ENCODE measurements at regions not wholly inside any gene's neighbourhood (a gene's known extent, or its start where the extent isn't known, plus 50 kb on each side); places are given as distances from the start of the nearest gene placed in this dataset.
A peak's percentile ranks its signal among the peaks of the same experiment; 100 is the strongest.

- DNase-seq (ENCODE audit: low read depth): no peak
Observed at GRCh38 chr18:45119876-45120275, 439.2 kb downstream of the SETBP1 start.

- DNase-seq (ENCODE audit: low read depth): peak; percentile 5
Observed at GRCh38 chr18:45121146-45121545, 440.5 kb downstream of the SETBP1 start.

GRCh38 chr18:45122506-45122905, 441.8 kb downstream of the SETBP1 start:
- DNase-seq (ENCODE audit: low read depth): peak; percentile 42

GRCh38 chr18:45127405-45127804, 446.7 kb downstream of the SETBP1 start:
- no peak for DNase-seq (ENCODE audit: low read depth)

DNA sequence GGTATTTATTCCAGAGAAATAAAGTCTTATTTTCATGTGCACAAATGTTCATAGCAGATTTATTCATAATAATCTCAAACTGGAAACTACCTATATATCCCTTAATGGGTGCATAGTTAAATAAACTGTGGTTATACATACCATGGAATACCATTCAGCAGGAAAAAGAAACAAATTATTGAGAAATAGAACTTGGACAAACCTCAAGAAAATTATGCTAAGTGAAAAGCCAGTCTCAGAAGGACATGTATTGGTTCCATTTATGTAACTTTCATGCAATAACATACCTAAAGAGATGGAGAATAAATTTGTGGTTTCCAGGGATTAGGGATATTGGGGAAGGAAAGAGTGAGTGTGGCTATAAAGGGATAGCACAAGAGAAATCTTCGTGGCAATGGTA, 452.6 kb downstream of the SETBP1 start:
- no peak for DNase-seq (ENCODE audit: low read depth)

GRCh38 chr18:45136381-45137086, 455.8 kb downstream of the SETBP1 start:
- DNase-seq (ENCODE audit: low read depth): no peak

DNA sequence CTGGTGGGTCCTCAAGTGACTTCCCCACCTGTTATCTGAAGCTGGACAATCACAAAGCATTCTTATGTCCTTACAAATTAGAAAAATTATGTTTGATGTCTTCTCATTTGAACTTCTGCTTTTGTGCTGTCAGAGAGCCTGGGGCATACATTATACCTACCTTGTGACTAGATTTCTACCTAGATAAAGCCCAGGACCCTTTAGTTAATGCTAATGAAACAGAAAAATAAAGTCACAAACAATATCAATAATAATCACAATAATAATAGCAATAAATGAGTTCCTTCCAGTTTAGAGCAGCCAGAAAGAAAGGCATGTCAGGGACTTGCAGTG, 456.4 kb downstream of the SETBP1 start:
- no peak for DNase-seq (ENCODE audit: low read depth)

- no peak for DNase-seq (ENCODE audit: low read depth)
Observed at GRCh38 chr18:45139478-45139877, 458.8 kb downstream of the SETBP1 start.

DNA sequence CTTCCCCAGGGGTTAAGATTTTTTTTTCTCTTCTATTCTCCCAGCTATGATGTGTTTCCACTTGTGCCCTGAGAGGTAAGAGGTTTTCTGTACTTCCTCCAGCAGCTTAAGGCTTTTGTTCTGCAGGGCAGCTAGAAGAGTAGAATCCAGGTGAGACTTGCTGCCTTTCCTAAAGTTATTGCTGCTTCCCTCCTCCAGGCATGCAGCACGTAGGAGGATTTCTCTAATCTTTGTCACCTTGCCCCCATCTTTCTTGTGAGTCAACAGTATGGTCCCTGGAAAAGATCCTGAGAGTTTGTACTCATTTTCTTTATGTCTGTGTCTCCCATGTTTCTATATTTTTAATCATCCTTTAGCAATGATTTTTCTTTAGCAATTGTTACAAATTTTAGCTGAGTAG, 462.2 kb downstream of the SETBP1 start:
- DNase-seq (ENCODE audit: low read depth): no peak

DNA sequence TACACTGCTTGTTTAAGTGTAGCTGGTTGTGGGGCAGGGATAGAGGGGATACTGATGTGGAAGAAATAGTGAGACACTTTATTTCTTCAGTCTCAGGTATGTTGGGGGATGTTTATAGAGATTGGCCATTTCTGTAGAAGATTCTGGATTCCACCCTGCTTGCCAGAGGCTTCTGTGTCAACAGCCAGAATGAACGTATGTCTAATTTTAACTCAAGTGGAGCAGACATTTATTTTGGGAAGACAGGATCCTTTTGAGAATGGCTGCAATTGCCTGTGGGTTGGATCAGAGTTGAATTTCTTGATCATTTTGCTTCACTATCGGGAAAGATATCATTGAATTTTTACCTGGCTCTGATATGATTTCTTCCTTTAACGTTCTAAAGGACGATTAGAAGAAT, 465.6 kb upstream of the SLC14A2 start:
- DNase-seq (ENCODE audit: low read depth): no peak

- no peak for DNase-seq (ENCODE audit: low read depth)
Observed at GRCh38 chr18:45151645-45152044, 463.6 kb upstream of the SLC14A2 start.

GRCh38 chr18:45155526-45155925, 459.8 kb upstream of the SLC14A2 start:
- peak; percentile 62 for DNase-seq (ENCODE audit: low read depth)

DNA sequence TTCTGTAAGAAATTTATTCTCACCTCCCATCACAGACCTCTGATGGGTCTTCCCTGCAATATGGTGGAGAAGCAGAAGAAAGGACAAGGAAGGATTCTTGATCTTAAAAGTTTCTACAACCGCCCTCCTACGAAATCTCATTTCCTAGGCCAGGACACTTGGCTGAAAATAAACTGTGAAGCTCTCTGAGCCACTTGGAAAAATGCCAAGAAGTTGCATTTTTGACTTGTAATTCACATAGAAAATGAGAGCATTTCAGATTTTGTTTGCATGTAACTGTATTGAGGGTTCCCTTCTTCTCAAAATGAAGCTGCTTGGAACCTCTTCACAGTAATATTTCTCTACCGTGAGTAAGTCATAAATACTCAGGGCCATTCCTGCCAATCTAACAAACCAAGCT, 458.3 kb upstream of the SLC14A2 start:
- no peak for DNase-seq (ENCODE audit: low read depth)

GRCh38 chr18:45157576-45157975, 457.7 kb upstream of the SLC14A2 start:
- DNase-seq (ENCODE audit: low read depth): no peak

GRCh38 chr18:45161850-45162249, 453.4 kb upstream of the SLC14A2 start:
- no peak for DNase-seq (ENCODE audit: low read depth)

- no peak for DNase-seq (ENCODE audit: low read depth)
Observed at GRCh38 chr18:45163871-45164270, 451.4 kb upstream of the SLC14A2 start.

DNA sequence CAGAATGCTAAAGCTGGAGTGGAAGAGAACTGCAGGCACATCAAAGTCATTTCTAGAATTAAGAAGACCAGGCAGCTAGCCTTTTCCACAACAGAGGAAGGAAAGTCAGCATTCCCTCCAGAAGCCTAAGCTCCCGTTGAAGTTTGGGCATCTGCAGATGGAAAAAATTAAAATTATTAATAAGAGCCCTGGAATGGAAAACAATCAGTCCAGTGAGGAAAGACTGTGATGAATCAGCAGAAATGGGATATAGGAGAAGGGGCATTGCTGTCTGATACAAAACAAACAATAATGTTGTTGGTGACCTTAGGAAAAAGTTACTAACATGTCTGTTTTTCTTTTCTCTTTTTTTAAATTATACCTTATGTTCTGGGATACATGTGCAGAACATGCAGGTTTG, 450.7 kb upstream of the SLC14A2 start:
- no peak for DNase-seq (ENCODE audit: low read depth)

DNA sequence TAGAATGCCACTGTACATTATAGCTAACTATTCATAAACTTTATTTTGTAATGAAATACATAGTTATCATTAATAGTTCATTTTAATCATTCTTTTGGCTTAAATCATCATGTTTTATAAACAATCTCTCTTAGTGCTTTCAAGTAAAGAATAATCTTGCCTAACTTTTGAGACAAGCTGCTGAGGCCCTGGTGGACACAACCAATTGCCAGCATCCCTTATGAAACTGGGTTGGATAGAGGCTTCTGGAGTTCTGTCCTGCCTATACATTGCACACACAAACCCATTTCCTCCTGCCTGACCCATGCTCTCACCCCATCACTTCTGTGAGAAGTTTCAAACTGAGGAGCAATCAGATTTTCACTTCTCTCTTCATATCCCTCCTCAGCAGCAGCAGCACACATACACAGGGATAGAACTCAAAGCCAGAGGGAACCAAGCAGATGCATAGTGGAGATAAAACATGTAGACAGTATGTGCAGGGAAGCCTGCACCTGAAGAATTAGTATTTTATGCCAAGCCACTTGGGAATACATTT, 450.0 kb upstream of the SLC14A2 start:
- no peak for DNase-seq (ENCODE audit: low read depth)

DNA sequence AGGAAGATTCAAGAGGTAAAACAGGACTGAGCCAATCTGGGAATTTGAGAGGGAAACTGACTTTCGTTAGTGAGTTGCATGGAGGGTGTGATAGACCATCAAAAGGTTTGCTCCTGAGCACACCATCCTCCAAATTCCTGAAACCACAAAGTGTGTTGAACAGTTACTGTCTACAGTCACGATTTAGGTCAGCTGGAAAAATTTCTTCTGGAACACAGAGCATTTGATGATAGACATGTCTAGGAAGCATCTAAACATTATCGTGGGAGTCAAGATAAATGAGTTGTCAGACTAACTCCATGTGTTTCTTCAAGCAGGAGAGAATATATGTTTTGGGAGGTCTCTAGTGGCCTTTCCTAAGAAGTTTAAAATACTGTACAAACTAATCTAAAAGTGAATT, 449.4 kb upstream of the SLC14A2 start:
- no peak for DNase-seq (ENCODE audit: low read depth)

DNA sequence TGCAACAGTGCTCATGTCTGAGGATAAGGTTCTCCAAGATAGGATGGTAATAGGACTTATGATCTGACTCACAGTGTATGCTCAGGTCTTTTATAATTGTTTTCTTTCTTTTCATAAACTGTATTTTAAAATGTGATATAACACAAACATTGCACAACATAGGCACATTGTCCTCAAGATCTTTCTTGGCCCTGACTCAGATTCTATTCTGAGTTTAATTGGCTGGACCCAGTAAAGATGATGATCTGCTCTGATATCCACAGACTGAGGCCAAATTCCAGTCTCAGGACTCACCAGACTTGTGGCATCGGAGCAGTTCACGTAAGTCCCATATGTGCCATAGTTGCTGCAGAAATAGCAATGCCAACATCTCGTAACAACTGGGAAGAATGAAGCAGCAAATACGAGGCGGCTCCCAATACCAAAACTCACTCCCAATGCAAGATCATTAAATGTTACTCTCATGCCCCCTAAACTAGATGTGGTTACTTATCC, 448.9 kb upstream of the SLC14A2 start:
- DNase-seq (ENCODE audit: low read depth): peak; percentile 98

DNA sequence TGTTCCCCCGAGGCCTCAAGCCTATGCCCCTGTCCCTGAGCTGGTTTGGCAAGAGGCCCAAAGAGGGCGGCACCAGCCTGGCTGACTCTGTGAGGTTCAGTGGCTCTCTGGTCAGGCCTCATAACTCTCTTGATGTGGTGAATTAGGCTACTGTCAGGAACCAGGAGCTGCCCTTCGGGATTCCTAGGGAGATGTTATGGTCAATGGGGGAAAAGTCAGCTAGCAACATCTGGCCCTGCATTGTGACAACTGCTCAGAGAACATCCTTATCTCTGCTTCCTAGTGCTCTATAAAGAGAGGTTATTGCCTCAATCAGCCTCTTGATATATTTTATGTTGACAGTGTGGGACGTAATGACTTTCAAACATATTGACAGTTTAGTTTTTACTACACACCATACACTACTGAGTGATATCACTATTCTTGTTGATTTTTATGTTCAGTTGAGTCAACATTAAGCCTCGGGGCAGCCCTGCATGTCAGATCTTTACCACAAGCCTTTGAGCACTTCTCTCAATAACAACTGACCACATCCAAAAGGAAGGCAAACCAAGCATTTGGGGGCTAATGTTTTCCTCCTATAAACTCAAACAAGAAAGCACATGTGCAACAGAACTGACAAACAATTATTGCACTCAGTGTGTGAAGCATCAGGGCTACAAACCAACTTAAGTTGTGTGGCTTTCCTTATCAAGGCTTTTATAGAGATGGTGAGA, 448.3 kb upstream of the SLC14A2 start:
- DNase-seq (ENCODE audit: low read depth): peak; percentile 61

DNA sequence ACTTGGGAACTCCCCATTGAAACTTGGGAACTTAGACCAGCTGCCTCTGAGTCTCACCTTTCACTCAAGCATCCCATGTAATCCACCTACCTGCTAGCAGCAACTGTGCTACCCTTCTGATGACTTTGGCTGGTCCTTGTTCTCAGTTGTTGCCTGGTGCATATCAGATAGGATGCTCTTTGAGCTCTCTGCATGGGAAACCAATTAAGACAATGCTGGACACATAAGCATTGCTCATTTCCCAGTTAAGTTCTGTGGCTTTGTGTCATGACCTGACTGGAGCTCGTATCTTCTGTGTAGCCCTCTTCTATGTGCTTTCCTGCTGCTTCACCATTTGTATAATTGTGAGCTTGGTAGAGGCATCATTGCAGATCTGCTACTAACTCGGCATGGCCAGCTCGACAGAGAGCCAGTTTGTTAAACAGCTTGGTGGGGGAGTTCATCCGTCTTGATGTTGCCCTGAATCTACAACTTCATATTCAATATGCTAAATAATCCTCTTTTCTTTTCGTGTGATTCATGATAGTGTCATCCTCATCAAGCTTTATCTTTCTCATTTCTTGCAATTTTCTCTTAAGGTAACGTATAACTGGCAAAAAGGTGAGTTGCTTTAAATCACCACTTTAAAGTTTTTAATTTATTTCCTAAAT, 447.5 kb upstream of the SLC14A2 start:
- DNase-seq (ENCODE audit: low read depth): peak; percentile 93
